Hepatocyte (in vitro differentiated cells): ENCODE measurements at regions not wholly inside any gene's neighbourhood (a gene's known extent, or its start where the extent isn't known, plus 50 kb on each side); places are given as distances from the start of the nearest gene placed in this dataset.

Experiments
- DNase-seq: peaks from one replicate; pipeline ENCODE4 v3.0.0-alpha.2; 2016; ENCODE audit warnings: low spot score
- H2AFZ ChIP-seq: fragments of 200-600 bp; sonication (generic); 2 replicates; pipeline ENCODE4 v1.6.0; 2016; ENCODE audit warnings: antibody characterized with exemption, mild to moderate bottlenecking
- H3K27ac ChIP-seq: fragments of 200-600 bp; sonication (generic); 2 replicates; pipeline ENCODE4 v1.5.1; 2016; ENCODE audit warnings: mild to moderate bottlenecking
- H3K27me3 ChIP-seq: fragments of 200-600 bp; sonication (generic); 2 replicates; pipeline ENCODE4 v1.6.1; 2016
- H3K36me3 ChIP-seq: fragments of 200-600 bp; sonication (generic); replicated peaks from 2 replicates; pipeline ENCODE4 v1.5.1; 2016; ENCODE audit warnings: low read depth; ENCODE audit not compliant: insufficient read depth
- H3K4me1 ChIP-seq: fragments of 200-600 bp; sonication (generic); 2 replicates; pipeline ENCODE4 v1.5.1; 2016; ENCODE audit warnings: mild to moderate bottlenecking, moderate library complexity; ENCODE audit not compliant: insufficient read depth
- H3K4me2 ChIP-seq: fragments of 200-600 bp; sonication (generic); 2 replicates; pipeline ENCODE4 v1.6.0; 2016
- H3K4me3 ChIP-seq: fragments of 200-600 bp; sonication (generic); 2 replicates; pipeline ENCODE4 v1.5.1; 2016; ENCODE audit warnings: mild to moderate bottlenecking
- H3K79me2 ChIP-seq: fragments of 200-600 bp; sonication (generic); 2 replicates; pipeline ENCODE4 v1.6.0; 2017; ENCODE audit warnings: mild to moderate bottlenecking
- H3K9me2 ChIP-seq: fragments of 200-600 bp; sonication (generic); replicated peaks from 2 replicates; pipeline ENCODE4 v1.6.0; 2017; ENCODE audit warnings: mild to moderate bottlenecking; ENCODE audit not compliant: insufficient read depth
- H3K9me3 ChIP-seq: fragments of 200-600 bp; sonication (generic); 2 replicates; pipeline ENCODE4 v1.5.1; 2016; ENCODE audit warnings: low read depth, mild to moderate bottlenecking
- H4K20me1 ChIP-seq: fragments of 200-600 bp; sonication (generic); 2 replicates; pipeline ENCODE4 v1.6.0; 2016; ENCODE audit warnings: mild to moderate bottlenecking; ENCODE audit not compliant: insufficient read depth, poor library complexity, severe bottlenecking
- CTCF ChIP-seq: fragments of 200-600 bp; sonication (generic); IDR thresholded peaks from 2 replicates; pipeline ENCODE4 v1.5.1; 2016; ENCODE audit warnings: antibody characterized with exemption, mild to moderate bottlenecking; ENCODE audit not compliant: poor library complexity
- EZH2 ChIP-seq: fragments of 200-600 bp; sonication (generic); IDR thresholded peaks from 2 replicates; pipeline ENCODE4 v1.6.1; 2016; ENCODE audit warnings: antibody characterized with exemption, mild to moderate bottlenecking, borderline replicate concordance
- EZH2phosphoT487 ChIP-seq: fragments of 200-600 bp; sonication (generic); IDR thresholded peaks from one replicate; pipeline ENCODE4 v1.6.1; 2018; ENCODE audit warnings: antibody characterized with exemption, mild to moderate bottlenecking, low read depth, moderate library complexity; ENCODE audit not compliant: unreplicated experiment, severe bottlenecking
- WGBS: methylation state at CpG from one replicate; pipeline ENCODE4 v1.1.6; 2016; ENCODE audit warnings: low lambda C conversion rate; ENCODE audit errors: missing lambda C conversion rate; 5-methylcytosine and 5-hydroxymethylcytosine counted together

- peaks cover 55% of the 10 kb centered on the region for H3K27me3 ChIP-seq
- no peak overlapping the region for H3K4me3 ChIP-seq
- H3K9me3 ChIP-seq, result no peaks in the 10 kb centered on the region
- no peak overlapping the region for H3K27ac ChIP-seq
- H3K9me2 ChIP-seq, result no peaks in the 10 kb centered on the region
- H3K4me2 ChIP-seq, result no peak overlapping the region
- H3K4me1 ChIP-seq, result peaks cover 18% of the 10 kb centered on the region
- TF ChIP-seq EZH2, result no peak
- no peak for TF ChIP-seq CTCF
- no peak for TF ChIP-seq EZH2phosphoT487
- H4K20me1 ChIP-seq, result no peaks in the 10 kb centered on the region
- H3K36me3 ChIP-seq, result no peaks in the 10 kb centered on the region
- no peak for DNase-seq
- WGBS, result 92% methylated on average over 4 of the region's 6 CpGs
- no peak overlapping the region for H2AFZ ChIP-seq
- no peaks in the 10 kb centered on the region for H3K79me2 ChIP-seq
Measured at GRCh38 chr10:100651916-100652315, 93.5 kb upstream of the PAX2 start.

DNA sequence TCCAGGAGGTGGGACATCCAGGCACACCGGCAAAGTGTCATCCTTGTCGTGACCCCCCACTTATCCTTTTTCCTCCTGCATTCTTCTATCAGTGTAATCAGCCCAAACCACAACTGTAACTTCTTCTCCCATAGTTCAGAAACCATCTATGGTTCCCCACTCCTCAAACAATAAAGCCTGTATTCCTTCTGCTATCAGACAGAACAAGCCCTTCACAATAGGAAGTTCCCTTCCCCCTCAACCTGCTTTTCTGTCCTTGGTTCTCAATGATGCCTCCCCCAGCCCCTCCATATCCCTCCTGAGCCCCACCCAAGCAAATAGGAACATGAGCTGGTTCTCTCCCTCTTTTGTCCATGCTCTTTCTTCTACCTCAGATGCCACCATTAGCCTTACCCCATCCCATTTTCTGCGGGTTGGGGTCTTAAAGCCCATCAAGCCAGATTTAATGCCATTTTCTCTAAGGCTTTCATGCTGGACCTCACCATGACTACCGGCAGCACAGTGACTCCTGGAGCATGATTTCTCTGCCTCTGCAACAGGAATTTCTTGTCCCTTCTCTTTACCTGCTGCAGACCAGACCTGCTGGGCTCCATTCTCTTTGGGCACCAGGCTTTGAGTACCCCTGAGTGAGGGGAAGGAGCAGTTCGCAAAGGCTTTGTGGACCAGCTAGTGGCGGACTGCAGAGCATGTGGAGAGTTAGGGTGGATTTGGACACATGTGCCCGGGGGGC lies 92.8 kb upstream of the PAX2 start:
- H3K27me3 ChIP-seq, result peaks cover 61% of the 10 kb centered on the region

DNA sequence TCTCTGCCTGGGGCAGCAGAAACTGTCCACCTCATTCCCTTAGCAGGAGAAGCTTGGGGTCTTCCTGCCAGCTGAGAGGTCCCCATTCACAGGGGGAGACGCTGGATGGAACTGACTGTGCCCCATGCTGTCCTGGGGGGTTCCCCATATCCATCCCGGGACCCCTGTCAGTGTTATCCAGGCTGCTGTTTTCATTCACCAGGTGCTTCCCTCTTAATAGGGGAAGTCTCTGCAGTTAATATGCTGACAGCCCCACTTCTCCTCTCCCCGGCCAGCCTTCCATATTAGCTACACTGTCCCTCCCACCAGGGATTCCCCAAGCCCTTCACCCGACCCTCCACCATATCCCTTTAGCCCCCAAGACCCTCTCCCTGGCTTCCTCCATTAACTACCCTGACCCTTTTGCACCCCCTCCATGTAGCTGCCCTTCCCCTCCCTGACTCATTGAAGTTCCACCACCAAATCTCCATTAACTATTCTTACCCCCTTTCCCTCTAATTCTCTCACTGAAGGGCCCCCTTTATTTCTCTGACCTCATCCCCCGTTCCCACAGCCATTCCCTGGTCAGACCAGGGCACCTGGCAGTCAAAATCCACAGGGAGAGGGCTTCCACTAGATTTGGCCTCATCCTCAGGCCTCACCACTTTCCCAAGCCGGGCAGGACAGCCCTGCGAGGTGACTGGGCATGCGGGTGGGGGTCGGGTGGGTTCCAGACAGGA lies 92.0 kb upstream of the PAX2 start:
- WGBS, result 21% methylated on average over 9 of the region's 9 CpGs
- H3K4me2 ChIP-seq, result peak overlapping the region; percentile 84

More for the DNA sequence above, 92.8 kb upstream of the PAX2 start:
- Histone ChIP-seq H3K36me3 (no peaks in the 10 kb centered on the region), H3K79me2 (no peaks in the 10 kb centered on the region), H3K9me2 (no peaks in the 10 kb centered on the region), H3K4me2 (no peak overlapping the region), H3K9me3 (no peaks in the 10 kb centered on the region), H2AFZ (no peak overlapping the region), H3K4me1 (peaks cover 18% of the 10 kb centered on the region), H4K20me1 (no peaks in the 10 kb centered on the region), H3K4me3 (no peak overlapping the region), H3K27ac (no peak overlapping the region)
- TF ChIP-seq EZH2phosphoT487, result no peak
- TF ChIP-seq EZH2, result no peak
- no peak for TF ChIP-seq CTCF
- DNase-seq, result no peak
- WGBS, result 73% methylated on average over 7 of the region's 7 CpGs

More for the DNA sequence above, 92.0 kb upstream of the PAX2 start:
- Histone ChIP-seq H3K27me3 (peaks cover 69% of the 10 kb centered on the region), H4K20me1 (no peaks in the 10 kb centered on the region), H3K4me1 (peaks cover 18% of the 10 kb centered on the region), H3K9me2 (no peaks in the 10 kb centered on the region), H3K27ac (no peak overlapping the region), H2AFZ (no peak overlapping the region), H3K4me3 (no peak overlapping the region), H3K9me3 (no peaks in the 10 kb centered on the region), H3K36me3 (no peaks in the 10 kb centered on the region), H3K79me2 (no peaks in the 10 kb centered on the region)
- TF ChIP-seq CTCF (no peak), EZH2phosphoT487 (no peak), EZH2 (no peak)
- DNase-seq, result no peak
